BE2C (cell line): ENCODE measurements at regions not wholly inside any gene's neighbourhood (a gene's known extent, or its start where the extent isn't known, plus 50 kb on each side); places are given as distances from the start of the nearest gene placed in this dataset.

Source experiments
- DNase-seq: peaks from one replicate; pipeline ENCODE4 v3.0.0-alpha.2; 2020
- H3K27me3 ChIP-seq: fragments of 250-450 bp; sonication (Bioruptor Pico); 2 replicates; pipeline ENCODE4 v1.5.1; 2020; ENCODE audit warnings: mild to moderate bottlenecking
- H3K36me3 ChIP-seq: fragments of 250-450 bp; sonication (Bioruptor Pico); 2 replicates; pipeline ENCODE4 v1.5.1; 2020; ENCODE audit warnings: mild to moderate bottlenecking
- H3K4me1 ChIP-seq: fragments of 250-450 bp; sonication (Bioruptor Pico); 2 replicates; pipeline ENCODE4 v1.5.1; 2020
- H3K4me3 ChIP-seq: 2 replicates; pipeline ENCODE4 v1.5.1; 2011; ENCODE audit warnings: low read depth, low read length
- H3K9me3 ChIP-seq: fragments of 250-450 bp; sonication (Bioruptor Pico); 2 replicates; pipeline ENCODE4 v1.5.1; 2020
- TF ChIP-seq, protein P1 (sequence below): IDR thresholded peaks from 2 replicates; pipeline ENCODE4 v1.5.1; 2012; ENCODE audit warnings: mild to moderate bottlenecking, low read depth, low read length

DNA sequence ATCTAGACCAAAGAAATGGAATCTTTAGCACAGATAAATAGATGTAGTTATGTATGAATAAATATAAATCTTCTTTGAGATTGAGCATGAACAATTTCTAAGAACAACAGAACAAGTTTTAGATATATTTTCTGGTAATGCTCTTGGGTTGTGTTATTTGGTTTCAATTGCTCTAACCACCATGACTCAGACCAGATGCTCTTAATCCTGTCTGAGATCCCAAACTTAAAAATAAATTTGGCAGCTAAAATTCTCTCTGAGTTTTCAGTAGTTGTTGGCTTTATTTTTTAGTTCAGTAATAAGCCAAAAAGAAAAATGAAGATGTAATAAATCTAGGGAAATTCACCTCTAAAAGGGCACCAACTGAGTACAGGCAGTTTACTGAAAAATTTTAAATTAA is 1693.4 kb downstream of the NCAM2 start:
- Histone ChIP-seq H3K36me3 (no peaks in the 10 kb centered on the region), H3K4me1 (no peaks in the 10 kb centered on the region), H3K9me3 (no peaks in the 10 kb centered on the region), H3K4me3 (no peak overlapping the region), H3K27me3 (no peaks in the 10 kb centered on the region)
- TF ChIP-seq, protein P1, sequence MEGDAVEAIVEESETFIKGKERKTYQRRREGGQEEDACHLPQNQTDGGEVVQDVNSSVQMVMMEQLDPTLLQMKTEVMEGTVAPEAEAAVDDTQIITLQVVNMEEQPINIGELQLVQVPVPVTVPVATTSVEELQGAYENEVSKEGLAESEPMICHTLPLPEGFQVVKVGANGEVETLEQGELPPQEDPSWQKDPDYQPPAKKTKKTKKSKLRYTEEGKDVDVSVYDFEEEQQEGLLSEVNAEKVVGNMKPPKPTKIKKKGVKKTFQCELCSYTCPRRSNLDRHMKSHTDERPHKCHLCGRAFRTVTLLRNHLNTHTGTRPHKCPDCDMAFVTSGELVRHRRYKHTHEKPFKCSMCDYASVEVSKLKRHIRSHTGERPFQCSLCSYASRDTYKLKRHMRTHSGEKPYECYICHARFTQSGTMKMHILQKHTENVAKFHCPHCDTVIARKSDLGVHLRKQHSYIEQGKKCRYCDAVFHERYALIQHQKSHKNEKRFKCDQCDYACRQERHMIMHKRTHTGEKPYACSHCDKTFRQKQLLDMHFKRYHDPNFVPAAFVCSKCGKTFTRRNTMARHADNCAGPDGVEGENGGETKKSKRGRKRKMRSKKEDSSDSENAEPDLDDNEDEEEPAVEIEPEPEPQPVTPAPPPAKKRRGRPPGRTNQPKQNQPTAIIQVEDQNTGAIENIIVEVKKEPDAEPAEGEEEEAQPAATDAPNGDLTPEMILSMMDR: no peak
- DNase-seq: no peak

GRCh38 chr21:22703521-22703920 is 1705.3 kb downstream of the NCAM2 start:
- TF ChIP-seq, protein P1: no peak
- DNase-seq: no peak

DNA sequence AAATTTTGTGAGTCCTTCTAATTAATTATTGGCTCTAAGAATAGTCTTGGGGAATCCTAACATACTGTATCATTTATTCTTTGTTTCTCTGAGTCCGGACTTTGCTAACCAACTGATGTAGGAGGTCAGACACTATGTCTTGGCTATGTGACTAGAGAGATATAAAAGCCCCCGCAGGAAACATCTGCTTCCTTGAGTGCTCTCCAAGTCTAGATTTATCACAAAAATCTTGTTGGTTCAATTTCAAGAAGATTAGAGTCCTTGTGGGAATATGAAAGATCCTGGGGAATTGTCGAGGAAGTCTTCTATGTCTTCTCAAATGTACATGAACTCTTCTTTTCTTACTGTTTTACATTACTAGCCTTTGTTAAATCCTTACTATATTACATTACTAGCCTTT is 1712.5 kb downstream of the NCAM2 start:
- Histone ChIP-seq H3K9me3 (no peaks in the 10 kb centered on the region), H3K4me3 (no peak overlapping the region), H3K36me3 (no peaks in the 10 kb centered on the region), H3K27me3 (no peaks in the 10 kb centered on the region), H3K4me1 (no peaks in the 10 kb centered on the region)
- no peak for DNase-seq
- TF ChIP-seq, protein P1: no peak

More at GRCh38 chr21:22703521-22703920, 1705.3 kb downstream of the NCAM2 start:
- no peak overlapping the region for H3K4me3 ChIP-seq
- no peaks in the 10 kb centered on the region for H3K9me3 ChIP-seq
- no peaks in the 10 kb centered on the region; the same call in 1 of the 2 replicates for H3K4me1 ChIP-seq
- H3K27me3 ChIP-seq: no peaks in the 10 kb centered on the region
- H3K36me3 ChIP-seq: no peaks in the 10 kb centered on the region

- Histone ChIP-seq H3K27me3 (no peaks in the 10 kb centered on the region), H3K36me3 (no peaks in the 10 kb centered on the region), H3K4me3 (no peak overlapping the region), H3K9me3 (no peaks in the 10 kb centered on the region), H3K4me1 (no peaks in the 10 kb centered on the region)
- TF ChIP-seq, protein P1: no peak
- no peak for DNase-seq
Observed at GRCh38 chr21:22711636-22712035, 1713.4 kb downstream of the NCAM2 start.

GRCh38 chr21:22725436-22725835 is 1727.2 kb downstream of the NCAM2 start:
- H3K4me1 ChIP-seq: no peaks in the 10 kb centered on the region
- TF ChIP-seq, protein P1: no peak
- no peak overlapping the region for H3K4me3 ChIP-seq
- no peaks in the 10 kb centered on the region; the same call in 1 of the 2 replicates for H3K9me3 ChIP-seq
- no peaks in the 10 kb centered on the region for H3K36me3 ChIP-seq
- DNase-seq: no peak
- no peaks in the 10 kb centered on the region for H3K27me3 ChIP-seq

- Histone ChIP-seq H3K27me3 (no peaks in the 10 kb centered on the region), H3K4me3 (no peak overlapping the region), H3K4me1 (no peaks in the 10 kb centered on the region), H3K36me3 (no peaks in the 10 kb centered on the region), H3K9me3 (no peaks in the 10 kb centered on the region; the same call in 1 of the 2 replicates)
- DNase-seq: no peak
- TF ChIP-seq, protein P1: no peak
Observed at GRCh38 chr21:22728091-22728490, 1729.9 kb downstream of the NCAM2 start.
